Left ventricle myocardium inferior (tissue), 1 donor: ENCODE measurements at regions not wholly inside any gene's neighbourhood (a gene's known extent, or its start where the extent isn't known, plus 50 kb on each side); places are given as distances from the start of the nearest gene placed in this dataset.

Experiments
- DNase-seq: peaks from one replicate; pipeline ENCODE4 v3.0.0-alpha.2; 2020
- H3K27ac ChIP-seq: fragments of 200-600 bp; replicated peaks from 2 replicates; pipeline ENCODE4 v1.8.0; 2021
- H3K27me3 ChIP-seq: fragments of 200-600 bp; 2 replicates; pipeline ENCODE4 v1.8.0; 2021; ENCODE audit warnings: low read depth
- H3K36me3 ChIP-seq: fragments of 200-600 bp; 2 replicates; pipeline ENCODE4 v1.8.0; 2021
- H3K4me1 ChIP-seq: fragments of 200-600 bp; 2 replicates; pipeline ENCODE4 v1.8.0; 2021
- H3K4me3 ChIP-seq: fragments of 200-600 bp; 2 replicates; pipeline ENCODE4 v1.8.0; 2021; ENCODE audit warnings: mild to moderate bottlenecking, moderate library complexity
- H3K9me3 ChIP-seq: fragments of 200-600 bp; replicated peaks from 2 replicates; pipeline ENCODE4 v1.8.0; 2021
- intact Hi-C: fragments of 100-400 bp; cut with micrococcal nuclease; formaldehyde crosslinking; loops from one replicate; pipeline ENCODE4 v1.11.0; 2022
- TF ChIP-seq, protein P1 (sequence below): fragments of 200-600 bp; IDR thresholded peaks from 2 replicates; pipeline ENCODE4 v1.8.0; 2021; ENCODE audit warnings: antibody characterized with exemption, mild to moderate bottlenecking, borderline replicate concordance
- donor health status: DM: no; HTN: yes; CAD: no; lungs with severe emphysema.

DNA sequence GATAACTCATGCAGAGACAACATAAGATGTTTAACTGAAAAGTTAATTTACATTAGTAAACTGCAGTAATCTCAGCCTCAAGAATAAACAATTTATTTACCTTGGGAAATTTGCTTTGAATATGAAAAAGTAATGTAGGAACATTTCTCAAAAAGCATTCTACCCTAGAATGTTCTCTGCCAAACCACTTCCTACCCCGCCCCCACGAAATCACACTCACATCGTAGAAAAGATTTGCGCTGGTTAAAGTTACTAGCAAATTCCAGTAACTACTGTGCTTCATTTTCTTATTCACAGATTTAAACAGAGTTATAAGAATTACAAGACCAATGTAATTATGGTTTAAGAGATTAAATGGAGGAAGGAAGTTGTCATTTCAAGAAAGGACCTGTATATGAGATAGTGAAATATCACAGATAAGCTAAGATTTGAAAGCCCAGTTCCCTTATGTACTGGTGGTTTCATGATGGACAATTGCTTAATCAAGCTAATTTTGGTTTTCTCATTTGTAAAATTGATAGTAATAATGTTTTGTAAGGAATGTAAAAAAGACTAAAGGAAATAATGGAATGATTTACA, 175.4 kb downstream of the GNAI1 start:
- intact Hi-C loops: no loop called here
- H3K4me1 ChIP-seq: peaks cover 12% of the 10 kb centered on the region
- TF ChIP-seq, protein P1, sequence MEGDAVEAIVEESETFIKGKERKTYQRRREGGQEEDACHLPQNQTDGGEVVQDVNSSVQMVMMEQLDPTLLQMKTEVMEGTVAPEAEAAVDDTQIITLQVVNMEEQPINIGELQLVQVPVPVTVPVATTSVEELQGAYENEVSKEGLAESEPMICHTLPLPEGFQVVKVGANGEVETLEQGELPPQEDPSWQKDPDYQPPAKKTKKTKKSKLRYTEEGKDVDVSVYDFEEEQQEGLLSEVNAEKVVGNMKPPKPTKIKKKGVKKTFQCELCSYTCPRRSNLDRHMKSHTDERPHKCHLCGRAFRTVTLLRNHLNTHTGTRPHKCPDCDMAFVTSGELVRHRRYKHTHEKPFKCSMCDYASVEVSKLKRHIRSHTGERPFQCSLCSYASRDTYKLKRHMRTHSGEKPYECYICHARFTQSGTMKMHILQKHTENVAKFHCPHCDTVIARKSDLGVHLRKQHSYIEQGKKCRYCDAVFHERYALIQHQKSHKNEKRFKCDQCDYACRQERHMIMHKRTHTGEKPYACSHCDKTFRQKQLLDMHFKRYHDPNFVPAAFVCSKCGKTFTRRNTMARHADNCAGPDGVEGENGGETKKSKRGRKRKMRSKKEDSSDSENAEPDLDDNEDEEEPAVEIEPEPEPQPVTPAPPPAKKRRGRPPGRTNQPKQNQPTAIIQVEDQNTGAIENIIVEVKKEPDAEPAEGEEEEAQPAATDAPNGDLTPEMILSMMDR: no peak
- no peak overlapping the region for H3K27ac ChIP-seq
- no peaks in the 10 kb centered on the region for H3K27me3 ChIP-seq
- H3K4me3 ChIP-seq: no peak overlapping the region
- DNase-seq: no peak
- no peaks in the 10 kb centered on the region for H3K36me3 ChIP-seq
- H3K9me3 ChIP-seq: no peaks in the 10 kb centered on the region

DNA sequence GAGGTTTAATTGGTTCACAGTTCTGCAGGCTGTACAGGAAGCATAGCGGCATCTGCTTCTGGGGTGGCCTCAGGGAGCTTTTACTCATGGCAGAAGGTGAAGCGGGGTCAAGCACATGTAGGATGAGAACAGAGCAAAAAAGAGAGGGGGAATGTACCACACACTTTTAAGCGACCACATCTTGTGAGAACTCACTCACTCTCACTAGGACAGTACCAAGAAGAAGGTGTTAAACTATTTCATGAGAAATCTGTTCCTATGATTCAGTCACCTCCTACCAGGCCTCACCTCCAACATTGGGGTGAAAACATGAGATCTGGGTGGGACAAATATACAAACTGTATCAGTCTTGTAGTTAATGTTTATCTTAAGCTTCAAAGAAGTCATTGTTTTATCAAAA, 174.7 kb downstream of the GNAI1 start:
- intact Hi-C loops: no loop called here
- Histone ChIP-seq H3K27ac (no peak overlapping the region), H3K27me3 (no peaks in the 10 kb centered on the region), H3K36me3 (no peaks in the 10 kb centered on the region), H3K4me1 (peaks cover 12% of the 10 kb centered on the region), H3K4me3 (no peak overlapping the region), H3K9me3 (no peaks in the 10 kb centered on the region)
- TF ChIP-seq, protein P1: no peak
- DNase-seq: no peak

DNA sequence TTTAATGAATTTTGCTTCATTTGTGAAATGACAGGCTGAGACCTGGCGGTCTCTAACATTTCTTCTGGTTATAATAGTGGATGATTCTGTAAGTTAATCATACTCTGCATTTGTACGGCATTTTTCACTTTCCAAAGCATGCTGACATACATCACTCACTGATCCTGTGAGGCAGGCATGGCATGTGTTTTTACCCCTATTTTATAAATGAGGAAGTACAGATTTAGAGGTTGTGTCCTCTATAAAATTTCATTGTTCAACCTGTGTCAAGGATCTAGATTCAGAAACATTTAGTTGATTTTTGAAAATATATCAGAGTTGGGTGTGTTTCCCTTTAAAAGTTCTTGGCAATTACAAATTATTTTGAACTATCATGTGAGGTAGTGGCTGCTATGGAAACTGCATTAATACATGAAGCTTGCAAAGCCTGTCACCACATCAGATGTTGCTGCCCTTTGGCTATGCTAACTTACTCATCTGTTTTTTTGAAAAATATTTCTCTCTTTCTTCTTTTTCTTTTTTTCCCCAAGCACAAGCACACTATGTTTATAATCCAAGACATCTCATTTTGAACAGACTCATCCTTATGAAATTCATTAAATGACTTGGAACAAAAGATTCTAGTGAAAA, 172.7 kb downstream of the GNAI1 start:
- Histone ChIP-seq H3K27me3 (no peaks in the 10 kb centered on the region), H3K27ac (no peak overlapping the region)
- intact Hi-C loops: no loop called here

DNA sequence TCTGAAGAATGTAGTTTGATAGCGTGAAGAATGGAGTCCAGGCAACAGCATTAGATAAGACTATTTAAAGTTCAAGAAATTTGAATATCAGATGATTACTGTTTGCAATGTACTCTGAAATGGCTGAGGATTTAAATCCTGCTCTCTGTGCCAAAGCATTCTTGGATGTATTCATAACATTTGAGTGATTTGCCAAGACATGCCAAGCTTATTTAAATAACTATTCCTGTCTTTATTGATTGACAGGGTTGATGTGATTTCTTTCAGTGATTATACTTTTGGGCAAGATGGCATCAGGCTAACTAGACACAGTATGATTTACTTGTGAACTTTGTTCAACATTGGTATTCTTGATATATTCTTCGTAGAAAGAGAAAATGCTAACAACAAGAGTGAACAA, 168.7 kb downstream of the GNAI1 start:
- no peak for DNase-seq
- Histone ChIP-seq H3K4me3 (no peak overlapping the region), H3K27ac (no peak overlapping the region), H3K9me3 (no peaks in the 10 kb centered on the region), H3K27me3 (no peaks in the 10 kb centered on the region), H3K4me1 (no peaks in the 10 kb centered on the region), H3K36me3 (no peaks in the 10 kb centered on the region)
- intact Hi-C loops: no loop called here
- TF ChIP-seq, protein P1: no peak

More for the DNA sequence above, 172.7 kb downstream of the GNAI1 start:
- Histone ChIP-seq H3K4me1 (peaks cover 12% of the 10 kb centered on the region), H3K9me3 (no peaks in the 10 kb centered on the region), H3K36me3 (no peaks in the 10 kb centered on the region), H3K4me3 (no peak overlapping the region)
- TF ChIP-seq, protein P1: no peak
- no peak for DNase-seq

DNA sequence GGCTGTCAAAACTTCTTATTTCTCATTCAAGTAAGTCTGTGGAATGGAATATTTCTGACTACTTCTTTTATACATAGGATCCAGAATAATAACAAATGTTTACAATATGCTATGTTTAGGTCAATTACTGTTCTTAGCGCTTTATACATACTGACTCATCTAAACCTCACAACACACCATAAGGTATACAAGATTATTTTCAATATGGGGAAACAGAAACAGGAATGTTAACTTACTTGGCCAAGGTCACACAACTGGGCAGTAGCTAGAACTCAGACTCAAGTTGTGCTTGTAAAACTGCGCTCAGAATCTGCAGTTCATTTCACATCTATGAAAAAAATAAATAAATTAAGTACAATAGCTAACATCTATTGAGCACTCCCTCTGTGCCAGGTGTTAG, 168.0 kb downstream of the GNAI1 start:
- Histone ChIP-seq H3K27me3 (no peaks in the 10 kb centered on the region), H3K4me3 (no peak overlapping the region), H3K9me3 (no peaks in the 10 kb centered on the region), H3K4me1 (no peaks in the 10 kb centered on the region), H3K27ac (no peak overlapping the region), H3K36me3 (no peaks in the 10 kb centered on the region)
- no peak for DNase-seq
- TF ChIP-seq, protein P1: no peak
- intact Hi-C loops: no loop called here
